ENCODE measurements at regions not wholly inside any gene's neighbourhood (a gene's known extent, or its start where the extent isn't known, plus 50 kb on each side); places are given as distances from the start of the nearest gene placed in this dataset.

GRCh38 chr15:97875513-97876280 lies 84.8 kb upstream of the ARRDC4 start:
- Histone ChIP-seq H3K9ac (ENCODE audit: control insufficient read depth, extremely low read depth, insufficient read depth, low read length) (peak overlapping the region; percentile 52), H2AFZ (ENCODE audit: control insufficient read depth, low read length) (peak overlapping the region; percentile 49)

DNA sequence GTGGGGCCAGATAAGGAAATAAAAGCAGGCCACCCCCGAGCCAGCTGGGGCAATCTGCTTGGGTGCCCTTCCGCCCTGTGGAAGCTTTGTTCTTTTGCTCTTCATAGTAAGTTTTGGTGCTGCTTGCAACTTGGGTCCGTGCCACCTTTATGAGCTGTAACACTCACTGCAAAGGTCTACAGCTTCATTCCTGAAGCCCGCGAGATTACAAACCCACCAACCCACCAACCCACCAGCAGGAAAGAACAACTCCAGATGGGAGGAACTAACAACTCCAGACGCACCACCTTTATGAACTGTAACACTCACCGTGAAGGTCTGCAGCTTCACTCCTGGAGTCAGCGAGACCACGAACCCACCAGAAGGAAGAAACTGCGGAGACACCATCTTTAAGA lies 84.2 kb upstream of the ARRDC4 start:
- Histone ChIP-seq H3K9me3 (ENCODE audit: control insufficient read depth, low read depth, low read length) (no peaks in the 10 kb centered on the region), H3K4me3 (ENCODE audit: control insufficient read depth in 2 of 3, extremely low read depth in 1 of 3, insufficient read depth in 2 of 3, low read depth in 1 of 3, low read length in 3 of 3) (no peak overlapping the region), H4K20me1 (ENCODE audit: control insufficient read depth, extremely low read depth, insufficient read depth, low read length) (no peaks in the 10 kb centered on the region), H3K27me3 (ENCODE audit: control insufficient read depth, extremely low read depth, insufficient read depth, low read length) (no peaks in the 10 kb centered on the region), H3K4me1 (ENCODE audit: control insufficient read depth, extremely low read depth, insufficient read depth, low read length) (no peaks in the 10 kb centered on the region), H3K27ac (ENCODE audit: control insufficient read depth, insufficient read depth, low read length) (no peak overlapping the region), H3K9ac (ENCODE audit: control insufficient read depth, extremely low read depth, insufficient read depth, low read length) (no peak overlapping the region), H3K4me2 (ENCODE audit: control insufficient read depth, extremely low read depth, insufficient read depth, low read depth, low read length) (no peak overlapping the region), H3K36me3 (ENCODE audit: control insufficient read depth in 2 of 2, extremely low read depth in 1 of 2, insufficient read depth in 2 of 2, low read length in 2 of 2) (no peaks in the 10 kb centered on the region), H3K79me2 (ENCODE audit: control insufficient read depth, insufficient read depth, low read length) (no peaks in the 10 kb centered on the region), H3K9me1 (ENCODE audit: control insufficient read depth, extremely low read depth, insufficient read depth, low read length) (no peaks in the 10 kb centered on the region), H2AFZ (ENCODE audit: control insufficient read depth, low read length) (no peak overlapping the region)
- TF ChIP-seq CTCF (optimal IDR thresholded peaks at IDR 0.05 in 1 of 3, IDR thresholded peaks at IDR 0.05 in 1 of 3, conservative IDR thresholded peaks at IDR 0.05 in 1 of 3; ENCODE audit: extremely low read depth in 1 of 3, insufficient read depth in 2 of 3, low read length in 3 of 3) (no peak), EZH2 (IDR thresholded peaks at IDR 0.05; ENCODE audit: low read length) (no peak)
- no peak for FAIRE-seq
- no peak for DNase-seq (ENCODE audit: low read depth, low spot score)
- dilution Hi-C loops (cut with MboI; ENCODE audit: extremely low pct_ligation_motif_present, low sequenced_read_pairs): no loop called here

More at GRCh38 chr15:97875513-97876280, 84.8 kb upstream of the ARRDC4 start:
- Histone ChIP-seq H3K4me3 (ENCODE audit: control insufficient read depth in 2 of 3, extremely low read depth in 1 of 3, insufficient read depth in 2 of 3, low read depth in 1 of 3, low read length in 3 of 3) (peak overlapping the region in 1 of 3 experiments; percentile 2), H3K79me2 (ENCODE audit: control insufficient read depth, insufficient read depth, low read length) (no peaks in the 10 kb centered on the region), H3K9me3 (ENCODE audit: control insufficient read depth, low read depth, low read length) (no peaks in the 10 kb centered on the region), H3K27ac (ENCODE audit: control insufficient read depth, insufficient read depth, low read length) (no peak overlapping the region), H3K9me1 (ENCODE audit: control insufficient read depth, extremely low read depth, insufficient read depth, low read length) (no peaks in the 10 kb centered on the region), H3K27me3 (ENCODE audit: control insufficient read depth, extremely low read depth, insufficient read depth, low read length) (no peaks in the 10 kb centered on the region), H4K20me1 (ENCODE audit: control insufficient read depth, extremely low read depth, insufficient read depth, low read length) (no peaks in the 10 kb centered on the region), H3K36me3 (ENCODE audit: control insufficient read depth in 2 of 2, extremely low read depth in 1 of 2, insufficient read depth in 2 of 2, low read length in 2 of 2) (no peaks in the 10 kb centered on the region), H3K4me2 (ENCODE audit: control insufficient read depth, extremely low read depth, insufficient read depth, low read depth, low read length) (peak overlapping the region; percentile 12), H3K4me1 (ENCODE audit: control insufficient read depth, extremely low read depth, insufficient read depth, low read length) (no peaks in the 10 kb centered on the region)
- no peak for FAIRE-seq
- TF ChIP-seq CTCF (optimal IDR thresholded peaks at IDR 0.05 in 1 of 3, IDR thresholded peaks at IDR 0.05 in 1 of 3, conservative IDR thresholded peaks at IDR 0.05 in 1 of 3; ENCODE audit: extremely low read depth in 1 of 3, insufficient read depth in 2 of 3, low read length in 3 of 3): no peak
- dilution Hi-C loops (cut with MboI; ENCODE audit: extremely low pct_ligation_motif_present, low sequenced_read_pairs): no loop called here
- DNase-seq (ENCODE audit: low read depth, low spot score): no peak
